ENCODE measurements at regions not wholly inside any gene's neighbourhood (a gene's known extent, or its start where the extent isn't known, plus 50 kb on each side); places are given as distances from the start of the nearest gene placed in this dataset.

DNA sequence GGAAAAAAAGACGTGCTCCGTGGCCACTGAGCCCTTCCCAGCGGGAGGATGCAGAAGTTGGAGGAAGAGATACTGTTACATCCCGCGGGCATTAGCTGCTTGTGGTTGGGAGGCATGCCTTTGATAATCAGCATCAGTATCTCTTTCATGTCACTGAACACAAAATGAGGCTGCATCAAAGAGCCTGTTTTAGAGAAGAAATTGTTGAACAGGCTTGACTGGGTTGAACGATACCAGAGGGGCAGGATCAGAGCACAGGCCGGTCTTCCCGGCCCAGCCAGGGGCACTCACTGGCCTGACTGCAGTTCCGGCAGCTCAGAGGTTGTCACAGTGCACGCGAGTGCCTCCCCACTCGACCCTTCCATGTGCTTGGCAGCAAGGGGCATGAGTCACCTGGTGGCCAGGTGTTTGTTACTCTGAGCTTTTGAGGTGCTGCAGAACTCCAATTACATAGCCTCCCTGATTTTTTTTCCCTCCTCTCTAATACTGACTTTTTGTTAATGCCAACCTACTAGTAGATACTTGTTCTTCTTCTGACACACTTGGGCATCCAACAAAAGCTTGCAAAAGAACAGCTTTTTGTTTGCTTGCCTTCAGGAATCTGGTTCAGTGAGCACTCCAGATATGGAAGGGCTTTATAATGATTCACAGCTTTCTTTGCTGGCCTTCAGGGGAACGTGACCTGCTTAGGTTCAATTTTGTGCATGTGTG, 121.6 kb downstream of the VAPA start:
- TF ChIP-seq, protein P1, sequence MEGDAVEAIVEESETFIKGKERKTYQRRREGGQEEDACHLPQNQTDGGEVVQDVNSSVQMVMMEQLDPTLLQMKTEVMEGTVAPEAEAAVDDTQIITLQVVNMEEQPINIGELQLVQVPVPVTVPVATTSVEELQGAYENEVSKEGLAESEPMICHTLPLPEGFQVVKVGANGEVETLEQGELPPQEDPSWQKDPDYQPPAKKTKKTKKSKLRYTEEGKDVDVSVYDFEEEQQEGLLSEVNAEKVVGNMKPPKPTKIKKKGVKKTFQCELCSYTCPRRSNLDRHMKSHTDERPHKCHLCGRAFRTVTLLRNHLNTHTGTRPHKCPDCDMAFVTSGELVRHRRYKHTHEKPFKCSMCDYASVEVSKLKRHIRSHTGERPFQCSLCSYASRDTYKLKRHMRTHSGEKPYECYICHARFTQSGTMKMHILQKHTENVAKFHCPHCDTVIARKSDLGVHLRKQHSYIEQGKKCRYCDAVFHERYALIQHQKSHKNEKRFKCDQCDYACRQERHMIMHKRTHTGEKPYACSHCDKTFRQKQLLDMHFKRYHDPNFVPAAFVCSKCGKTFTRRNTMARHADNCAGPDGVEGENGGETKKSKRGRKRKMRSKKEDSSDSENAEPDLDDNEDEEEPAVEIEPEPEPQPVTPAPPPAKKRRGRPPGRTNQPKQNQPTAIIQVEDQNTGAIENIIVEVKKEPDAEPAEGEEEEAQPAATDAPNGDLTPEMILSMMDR (IDR thresholded peaks at IDR 0.05; ENCODE audit: insufficient read depth, low read depth, low read length): no peak
- TF ChIP-seq EZH2 (IDR thresholded peaks at IDR 0.05; ENCODE audit: insufficient read depth, low read length): no peak

Measured in astrocyte (in vitro differentiated cells and primary cell).